ENCODE measurements at regions not wholly inside any gene's neighbourhood (a gene's known extent, or its start where the extent isn't known, plus 50 kb on each side); places are given as distances from the start of the nearest gene placed in this dataset.

- Histone ChIP-seq H2AFZ (ENCODE audit: low read depth) (no peak overlapping the region), H3K9ac (no peak overlapping the region), H3K9me3 (no peaks in the 10 kb centered on the region), H3F3A (replicated peaks; ENCODE audit: insufficient read depth) (no peaks in the 10 kb centered on the region), H3K27ac (ENCODE audit: low read depth in 2 of 2, low read length in 1 of 2) (no peak overlapping the region), H3K9me2 (no peaks in the 10 kb centered on the region), H4K20me1 (ENCODE audit: insufficient read depth) (no peaks in the 10 kb centered on the region), H3K36me3 (replicated peaks in 1 of 2; ENCODE audit: control insufficient read depth in 1 of 2, insufficient read depth in 2 of 2, low read length in 1 of 2) (no peaks in the 10 kb centered on the region), H3K79me2 (ENCODE audit: insufficient read depth) (no peaks in the 10 kb centered on the region), H3K4me3 (ENCODE audit: low read depth in 2 of 2, low read length in 1 of 2) (no peak overlapping the region), H3K4me2 (no peak overlapping the region), H3K27me3 (ENCODE audit: insufficient read depth) (no peaks in the 10 kb centered on the region), H3K4me1 (ENCODE audit: control insufficient read depth in 1 of 2, insufficient read depth in 2 of 2, low read depth in 1 of 2, low read length in 1 of 2) (no peaks in the 10 kb centered on the region)
- WGBS (ENCODE audit: low lambda C conversion rate): 16% methylated on average over 1 of the region's 1 CpG
- no peak for DNase-seq
- POLR2A ChIA-PET: no interaction called here
- TF ChIP-seq NRF1 (IDR thresholded peaks at IDR 0.05; ENCODE audit: low read depth, low read length) (no peak), RAD21 (IDR thresholded peaks at IDR 0.05; ENCODE audit: low read length) (no peak), FOXJ3 (CRISPR knock-in tag; IDR thresholded peaks at IDR 0.05) (no peak), PBX3 (IDR thresholded peaks at IDR 0.05) (no peak), IRF3 (IDR thresholded peaks at IDR 0.05; ENCODE audit: low read depth, low read length) (no peak), RCOR1 (IDR thresholded peaks at IDR 0.05; ENCODE audit: low read length) (no peak), TCF12 (IDR thresholded peaks at IDR 0.05) (no peak), RFX5 (IDR thresholded peaks at IDR 0.05; ENCODE audit: low read length) (no peak), GATA2 (CRISPR knock-in tag; IDR thresholded peaks at IDR 0.05) (no peak), TEAD4 (IDR thresholded peaks at IDR 0.05; ENCODE audit: borderline replicate concordance, insufficient read depth) (no peak), EP300 (IDR thresholded peaks at IDR 0.05; ENCODE audit: borderline replicate concordance in 1 of 2, low read depth in 1 of 2, low read length in 1 of 2) (no peak), GABPA (IDR thresholded peaks at IDR 0.05; ENCODE audit: low read depth) (no peak)
- CTCF ChIA-PET: interaction anchor here (1.0 to 1.1 kb wide), 2 partner anchors 10 to 20 kb away, joined by 3 read pairs; no protein-coding TSS in a partner anchor
These were observed 261.3 kb downstream of the SOX11 start for GRCh38 chr2:5953525-5953924.

- CTCF ChIA-PET: no interaction called here
- no peaks in the 10 kb centered on the region for H3K27me3 ChIP-seq (ENCODE audit: insufficient read depth)
- WGBS (ENCODE audit: low lambda C conversion rate): 39% methylated on average over 5 of the region's 5 CpGs
- no peaks in the 10 kb centered on the region for H3K79me2 ChIP-seq (ENCODE audit: insufficient read depth)
- H3K4me3 ChIP-seq (ENCODE audit: low read depth in 2 of 2, low read length in 1 of 2): no peak overlapping the region
- no peak overlapping the region for H3K9ac ChIP-seq
- DNase-seq: no peak
- H3F3A ChIP-seq (replicated peaks; ENCODE audit: insufficient read depth): no peaks in the 10 kb centered on the region
- H3K27ac ChIP-seq (ENCODE audit: low read depth in 2 of 2, low read length in 1 of 2): no peak overlapping the region
- H3K4me1 ChIP-seq (ENCODE audit: control insufficient read depth in 1 of 2, insufficient read depth in 2 of 2, low read depth in 1 of 2, low read length in 1 of 2): no peaks in the 10 kb centered on the region; a peak in 1 of 4 replicates
- H4K20me1 ChIP-seq (ENCODE audit: insufficient read depth): no peaks in the 10 kb centered on the region
- no peak overlapping the region for H2AFZ ChIP-seq (ENCODE audit: low read depth)
- no peaks in the 10 kb centered on the region for H3K9me2 ChIP-seq
- no peak for TF ChIP-seq FOSL2 (IDR thresholded peaks at IDR 0.05; ENCODE audit: borderline replicate concordance, low read depth)
- TF ChIP-seq RXRA (IDR thresholded peaks at IDR 0.05; ENCODE audit: borderline replicate concordance, low read depth): no peak
- no peak for TF ChIP-seq MEF2A (IDR thresholded peaks at IDR 0.05; ENCODE audit: borderline replicate concordance, low read depth)
- no peak for TF ChIP-seq RAD21 (IDR thresholded peaks at IDR 0.05; ENCODE audit: low read length)
- no peak for TF ChIP-seq EZH2phosphoT487 (IDR thresholded peaks at IDR 0.05; ENCODE audit: borderline replicate concordance, low read depth)
- no peak for TF ChIP-seq CTCF (IDR thresholded peaks at IDR 0.05)
- no peak for TF ChIP-seq TCF12 (IDR thresholded peaks at IDR 0.05)
- no peak for TF ChIP-seq TEAD4 (IDR thresholded peaks at IDR 0.05; ENCODE audit: borderline replicate concordance, insufficient read depth)
- TF ChIP-seq ZBTB33 (IDR thresholded peaks at IDR 0.05; ENCODE audit: borderline replicate concordance, low read depth): no peak
- H3K4me2 ChIP-seq: no peak overlapping the region
- POLR2A ChIA-PET: no interaction called here
- H3K36me3 ChIP-seq (replicated peaks in 1 of 2; ENCODE audit: control insufficient read depth in 1 of 2, insufficient read depth in 2 of 2, low read length in 1 of 2): no peaks in the 10 kb centered on the region
- no peaks in the 10 kb centered on the region for H3K9me3 ChIP-seq
These were observed 262.3 kb downstream of the SOX11 start for GRCh38 chr2:5954509-5954908.

Measured in SK-N-SH (cell line).